Loucy (cell line): ENCODE measurements at regions not wholly inside any gene's neighbourhood (a gene's known extent, or its start where the extent isn't known, plus 50 kb on each side); places are given as distances from the start of the nearest gene placed in this dataset.

Source experiments
- H2AFZ ChIP-seq: fragments of 200-600 bp; sonication (generic); 2 replicates; pipeline ENCODE4 v1.6.0; 2016; ENCODE audit warnings: antibody characterized with exemption, mild to moderate bottlenecking, low read length, moderate library complexity
- H3F3A ChIP-seq: fragments of 200-600 bp; 2 replicates; pipeline ENCODE4 v1.6.0; 2016; ENCODE audit warnings: antibody characterized with exemption, low read depth, mild to moderate bottlenecking
- H3K27me3 ChIP-seq: fragments of 200-600 bp; sonication (generic); 2 replicates; pipeline ENCODE4 v1.6.1; 2014; ENCODE audit warnings: low read length, mild to moderate bottlenecking; ENCODE audit not compliant: insufficient read depth, poor library complexity, severe bottlenecking
- H3K36me3 ChIP-seq: fragments of 200-600 bp; sonication (generic); 2 replicates; pipeline ENCODE4 v1.6.1; 2016; ENCODE audit warnings: low read length; ENCODE audit not compliant: insufficient read depth
- H3K4me1 ChIP-seq: fragments of 200-600 bp; sonication (generic); 2 replicates; pipeline ENCODE4 v1.5.1; 2014; ENCODE audit warnings: low read length, mild to moderate bottlenecking; ENCODE audit not compliant: insufficient read depth, poor library complexity, severe bottlenecking
- H3K4me2 ChIP-seq: fragments of 200-600 bp; sonication (generic); 2 replicates; pipeline ENCODE4 v1.6.0; 2014; ENCODE audit warnings: antibody characterized with exemption, low read length, low read depth, mild to moderate bottlenecking; ENCODE audit not compliant: poor library complexity, severe bottlenecking
- H3K4me3 ChIP-seq: fragments of 200-600 bp; sonication (generic); 2 replicates; pipeline ENCODE4 v1.5.1; 2014; ENCODE audit warnings: low read length, mild to moderate bottlenecking, mixed read lengths; ENCODE audit not compliant: poor library complexity, severe bottlenecking
- H3K79me2 ChIP-seq: fragments of 200-600 bp; sonication (generic); 2 replicates; pipeline ENCODE4 v1.6.1; 2014; ENCODE audit warnings: low read length; ENCODE audit not compliant: insufficient read depth
- H3K9ac ChIP-seq: fragments of 200-600 bp; sonication (generic); 2 replicates; pipeline ENCODE4 v1.6.0; 2014; ENCODE audit warnings: mild to moderate bottlenecking, low read depth, low read length, moderate library complexity; ENCODE audit not compliant: poor library complexity, severe bottlenecking
- H3K9me2 ChIP-seq: fragments of 200-600 bp; sonication (generic); replicated peaks from 2 replicates; pipeline ENCODE4 v1.6.1; 2016; ENCODE audit warnings: low read depth, low read length, mixed read lengths
- H3K9me3 ChIP-seq: fragments of 200-600 bp; sonication (generic); 2 replicates; pipeline ENCODE4 v1.6.1; 2014; ENCODE audit warnings: mild to moderate bottlenecking, antibody characterized with exemption, low read length, low read depth; ENCODE audit not compliant: insufficient read depth
- H4K20me1 ChIP-seq: fragments of 200-600 bp; sonication (generic); 2 replicates; pipeline ENCODE4 v1.6.0; 2014; ENCODE audit warnings: antibody characterized with exemption, low read length, mild to moderate bottlenecking; ENCODE audit not compliant: insufficient read depth, poor library complexity, severe bottlenecking
- CTCF ChIP-seq: fragments of 200-600 bp; sonication (generic); conservative IDR thresholded peaks from 2 replicates; pipeline ENCODE4 v1.5.1; 2014; ENCODE audit warnings: mild to moderate bottlenecking, antibody characterized with exemption, low read length
- EZH2phosphoT487 ChIP-seq: fragments of 200-600 bp; IDR thresholded peaks from 2 replicates; pipeline ENCODE4 v1.6.1; 2018; ENCODE audit warnings: antibody characterized with exemption, mild to moderate bottlenecking, moderate library complexity, borderline replicate concordance

GRCh38 chr19:29320618-29321017 lies 107.7 kb upstream of the UQCRFS1 start:
- no peak for TF ChIP-seq EZH2phosphoT487
- no peak for TF ChIP-seq CTCF

GRCh38 chr19:29321116-29321515 lies 108.2 kb upstream of the UQCRFS1 start:
- Histone ChIP-seq H3K27me3 (no peaks in the 10 kb centered on the region), H2AFZ (no peak overlapping the region), H4K20me1 (no peaks in the 10 kb centered on the region), H3K9me2 (no peaks in the 10 kb centered on the region), H3F3A (no peaks in the 10 kb centered on the region), H3K4me1 (no peaks in the 10 kb centered on the region), H3K36me3 (no peaks in the 10 kb centered on the region), H3K9ac (no peak overlapping the region), H3K4me2 (no peak overlapping the region), H3K4me3 (no peak overlapping the region), H3K79me2 (no peaks in the 10 kb centered on the region), H3K9me3 (peaks cover 1% of the 10 kb centered on the region; the same call in 1 of the 2 replicates)
- TF ChIP-seq EZH2phosphoT487 (no peak), CTCF (no peak)

More at GRCh38 chr19:29320618-29321017, 107.7 kb upstream of the UQCRFS1 start:
- Histone ChIP-seq H3K9me2 (no peaks in the 10 kb centered on the region), H3K4me3 (no peak overlapping the region), H3F3A (no peaks in the 10 kb centered on the region), H2AFZ (no peak overlapping the region), H3K9ac (no peak overlapping the region), H3K27me3 (no peaks in the 10 kb centered on the region), H3K79me2 (no peaks in the 10 kb centered on the region), H3K9me3 (peaks cover 6% of the 10 kb centered on the region; the same call in 1 of the 2 replicates), H3K4me1 (no peaks in the 10 kb centered on the region), H3K4me2 (no peak overlapping the region), H3K36me3 (no peaks in the 10 kb centered on the region), H4K20me1 (no peaks in the 10 kb centered on the region)

GRCh38 chr19:29323021-29323430 lies 110.1 kb upstream of the UQCRFS1 start:
- no peak overlapping the region for H3K4me2 ChIP-seq

More at GRCh38 chr19:29323021-29323430, 110.1 kb upstream of the UQCRFS1 start:
- Histone ChIP-seq H4K20me1 (no peaks in the 10 kb centered on the region), H3K4me3 (no peak overlapping the region), H3K4me1 (no peaks in the 10 kb centered on the region), H3K9me3 (no peaks in the 10 kb centered on the region; the same call in 1 of the 2 replicates), H3K27me3 (no peaks in the 10 kb centered on the region), H3K9ac (no peak overlapping the region), H3K36me3 (no peaks in the 10 kb centered on the region), H3F3A (no peaks in the 10 kb centered on the region), H3K9me2 (no peaks in the 10 kb centered on the region), H2AFZ (no peak overlapping the region), H3K79me2 (no peaks in the 10 kb centered on the region)
- no peak for TF ChIP-seq EZH2phosphoT487
